GM19324 (cell line): ENCODE measurements at regions not wholly inside any gene's neighbourhood (a gene's known extent, or its start where the extent isn't known, plus 50 kb on each side); places are given as distances from the start of the nearest gene placed in this dataset.

Experiments
- ATAC-seq: cut with Tn5 transposase; IDR thresholded peaks from one replicate; pipeline ENCODE4 v1.9.1; 2021; ENCODE audit warnings: mild to moderate bottlenecking, moderate library complexity; ENCODE audit not compliant: unreplicated experiment, low FRiP score

DNA sequence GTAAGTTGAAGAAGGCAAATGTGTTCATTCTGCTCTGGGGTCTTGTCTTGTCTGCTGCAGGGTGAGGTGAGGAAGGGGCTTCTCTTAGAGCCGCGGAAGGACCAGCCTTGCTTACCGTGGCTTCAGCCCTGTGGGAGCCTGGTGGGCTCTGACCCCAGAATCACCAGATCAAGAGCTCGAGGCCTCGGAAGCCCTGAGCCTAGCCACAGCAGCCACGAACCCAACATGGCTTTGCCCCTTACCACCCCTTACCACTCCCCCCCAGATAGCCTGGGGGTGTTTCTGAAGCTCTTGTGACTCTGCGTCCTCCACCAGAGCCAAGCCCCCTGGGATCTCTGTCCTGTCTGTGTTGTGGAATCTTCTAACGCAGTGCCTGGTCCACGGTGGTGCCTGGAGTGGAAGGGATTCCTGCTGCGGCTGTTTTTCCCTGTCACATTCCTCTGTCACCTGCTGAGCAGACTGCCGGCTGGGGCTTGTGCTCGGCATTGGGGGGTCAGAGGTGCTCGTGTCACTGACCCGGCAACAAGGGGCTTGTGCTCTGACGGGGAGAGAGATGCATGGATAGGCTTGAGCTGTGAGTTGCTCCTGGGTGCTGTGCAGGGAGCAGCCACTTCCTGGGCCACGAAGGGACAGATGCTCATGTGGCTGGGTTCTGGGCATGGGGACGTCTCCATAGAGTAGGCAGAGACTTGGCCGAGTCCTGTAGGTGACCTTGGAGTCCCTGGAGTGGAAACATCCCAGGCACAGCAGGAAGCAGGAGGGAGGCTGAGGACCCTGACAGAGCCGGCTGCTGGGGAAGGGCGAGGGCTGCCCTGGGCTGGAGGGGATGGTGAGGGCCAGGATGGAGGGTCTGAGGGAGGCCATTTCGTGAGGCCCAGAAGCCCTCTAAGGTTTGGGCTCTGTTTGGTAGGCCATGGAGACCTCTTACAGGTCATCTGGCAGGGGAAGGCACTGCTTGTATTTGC lies 316.0 kb downstream of the QKI start:
- no peak for ATAC-seq

DNA sequence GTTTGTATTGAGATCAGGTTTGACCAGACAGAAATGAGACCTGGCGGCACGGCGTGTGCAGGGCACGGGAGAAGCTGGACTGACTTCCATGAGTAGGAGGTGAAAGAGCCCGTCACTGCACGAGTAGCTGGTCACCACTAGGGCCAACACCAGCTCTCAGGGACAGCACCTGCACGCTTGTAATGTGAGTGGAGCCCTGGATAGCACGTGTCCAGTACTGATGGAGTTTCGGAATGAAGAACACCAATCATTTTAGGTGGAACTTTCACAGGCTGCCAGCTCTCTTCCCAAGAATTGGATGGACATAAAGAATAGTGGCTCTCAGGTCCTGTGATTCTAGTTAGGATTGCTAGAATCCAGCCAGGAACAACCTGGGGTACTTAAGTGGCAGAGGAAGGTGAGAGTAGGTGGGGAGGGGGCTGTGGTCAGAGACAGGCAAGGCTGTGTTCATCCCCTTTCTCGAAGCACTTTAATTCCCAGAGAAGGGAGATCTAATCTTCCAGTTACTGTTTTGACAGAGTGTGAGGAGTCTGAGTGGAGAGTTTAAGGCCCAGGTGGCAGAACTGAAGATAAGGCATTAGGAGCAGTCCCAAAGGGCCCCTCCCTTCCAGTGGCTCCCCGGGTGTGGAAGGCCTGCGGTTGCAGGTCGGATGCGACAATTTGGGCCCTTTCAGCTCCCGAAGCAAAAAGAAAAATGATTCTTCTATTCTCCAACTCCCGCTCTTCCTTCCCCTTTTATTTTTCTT lies 314.8 kb downstream of the QKI start:
- no peak for ATAC-seq

DNA sequence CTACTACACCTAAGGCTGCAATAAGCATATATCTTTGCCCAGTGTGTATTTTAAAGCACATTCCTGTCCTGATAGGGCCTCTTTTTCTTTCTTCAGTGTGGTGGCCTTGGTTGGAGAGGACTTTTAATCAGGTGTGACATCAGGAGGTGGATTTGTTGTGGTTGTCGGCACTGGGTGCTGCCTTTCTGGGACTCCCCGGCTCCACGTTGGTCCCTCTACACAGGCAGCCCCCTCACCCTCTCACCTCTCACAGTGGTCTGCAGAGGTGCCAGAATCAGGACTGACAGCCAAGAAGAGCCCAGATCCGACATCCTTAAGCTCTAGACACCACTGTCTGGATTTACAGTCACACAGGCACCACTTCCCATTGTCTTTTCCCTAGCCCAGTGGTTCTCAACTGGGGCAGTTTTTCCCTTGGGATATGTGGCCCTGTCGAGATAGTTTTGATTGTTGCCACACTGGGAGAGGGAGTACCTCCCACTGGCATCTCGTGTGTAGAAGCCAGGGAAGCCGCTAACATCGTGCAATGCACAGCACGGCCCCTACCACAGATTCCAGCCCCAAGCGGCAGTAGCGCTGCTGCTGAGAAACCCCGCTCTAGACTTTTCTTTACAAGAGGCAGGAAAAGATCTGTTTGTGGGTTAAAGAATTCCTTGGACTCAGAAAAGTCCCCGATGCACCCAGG lies 314.1 kb downstream of the QKI start:
- ATAC-seq, result no peak

DNA sequence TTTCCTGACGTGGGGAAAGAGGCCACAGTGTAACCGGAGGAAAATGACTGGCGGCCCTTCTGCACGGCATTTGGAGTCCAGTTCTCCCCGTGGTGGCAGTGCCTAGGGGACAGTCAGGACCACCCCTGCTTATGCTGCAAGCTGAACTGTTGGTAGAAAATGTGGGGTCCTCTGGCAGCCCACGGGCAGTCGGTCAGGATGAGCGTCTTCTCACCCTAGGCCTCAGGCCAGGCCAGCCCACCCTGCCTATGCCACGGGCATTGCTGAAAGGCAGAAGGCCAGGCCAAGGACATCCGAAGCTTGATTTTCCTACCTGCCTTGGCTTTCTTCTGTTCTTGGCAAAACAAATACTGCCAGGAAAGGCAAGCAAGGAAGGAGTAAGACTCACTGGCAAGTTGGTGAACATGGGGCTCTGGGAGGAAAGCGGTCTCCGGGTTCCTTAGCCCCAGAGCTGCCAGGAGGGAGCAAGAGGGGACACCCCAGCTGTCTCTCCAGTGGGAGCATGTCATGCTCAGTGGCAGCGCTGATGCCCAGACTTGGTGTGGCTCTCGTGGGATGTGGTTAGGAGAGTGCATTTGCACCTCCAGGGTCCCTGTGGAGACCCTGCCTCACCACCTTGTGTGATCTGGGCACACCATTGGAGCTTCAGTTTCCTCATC lies 311.6 kb downstream of the QKI start:
- no peak for ATAC-seq

GRCh38 chr6:163725008-163725941 lies 310.8 kb downstream of the QKI start:
- ATAC-seq, result no peak

DNA sequence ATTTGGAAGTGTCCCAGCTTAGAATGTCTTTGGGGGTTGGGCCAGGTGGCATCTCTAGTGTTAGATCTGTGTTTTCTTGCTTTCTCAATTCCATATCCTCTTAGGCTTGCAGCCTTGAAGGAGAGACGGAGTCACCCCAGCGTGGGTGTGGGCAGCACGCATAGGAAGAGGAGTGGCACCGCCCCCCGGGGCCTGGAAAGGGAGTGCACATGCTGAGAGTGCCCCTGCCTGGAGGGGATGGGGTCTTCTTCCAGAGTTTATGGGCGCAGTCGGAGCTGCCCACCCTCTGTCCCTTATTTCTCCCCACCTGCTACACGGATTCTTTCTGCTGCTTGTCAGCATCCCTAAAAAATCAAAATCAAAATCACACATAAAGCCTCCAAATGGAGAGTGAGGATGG lies 309.7 kb downstream of the QKI start:
- no peak for ATAC-seq

DNA sequence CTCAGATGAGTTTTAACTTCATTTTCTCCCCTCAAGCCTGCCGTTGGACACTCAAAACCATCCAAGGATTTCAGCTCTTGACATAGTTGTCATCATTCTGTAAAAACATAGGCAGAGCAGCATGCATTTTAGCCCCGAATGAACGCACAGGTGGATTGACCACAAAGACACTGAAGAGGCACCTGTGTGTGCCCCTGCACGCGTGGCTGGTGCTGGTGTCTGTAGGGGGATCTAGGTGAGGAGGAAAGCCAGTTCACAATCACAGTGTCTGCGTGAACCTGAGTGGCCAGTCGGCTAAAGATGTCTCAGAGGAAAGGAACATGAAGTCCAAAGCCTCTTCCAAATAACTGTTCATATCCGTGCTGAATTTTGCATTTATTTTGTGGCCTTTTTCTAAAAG lies 309.2 kb downstream of the QKI start:
- ATAC-seq, result no peak

GRCh38 chr6:163721922-163722692 lies 307.6 kb downstream of the QKI start:
- no peak for ATAC-seq

DNA sequence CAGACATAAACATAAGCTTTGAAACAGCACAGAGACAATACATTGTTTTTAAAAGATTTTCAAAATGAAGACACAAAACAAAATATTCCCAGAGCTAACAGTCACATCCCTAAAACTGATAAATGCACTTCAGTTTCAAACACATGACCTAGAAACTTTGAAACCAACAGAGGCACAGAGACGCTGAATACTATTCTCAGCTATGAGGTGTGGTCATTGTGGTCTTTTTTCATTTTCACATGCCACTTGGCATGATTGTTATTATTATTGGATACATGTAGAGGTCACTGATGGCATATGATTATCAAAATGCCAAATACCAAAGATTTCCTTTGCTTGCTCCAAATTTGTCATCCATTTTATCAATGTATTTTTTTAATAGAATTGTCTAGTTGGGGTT lies 306.9 kb downstream of the QKI start:
- ATAC-seq, result no peak

DNA sequence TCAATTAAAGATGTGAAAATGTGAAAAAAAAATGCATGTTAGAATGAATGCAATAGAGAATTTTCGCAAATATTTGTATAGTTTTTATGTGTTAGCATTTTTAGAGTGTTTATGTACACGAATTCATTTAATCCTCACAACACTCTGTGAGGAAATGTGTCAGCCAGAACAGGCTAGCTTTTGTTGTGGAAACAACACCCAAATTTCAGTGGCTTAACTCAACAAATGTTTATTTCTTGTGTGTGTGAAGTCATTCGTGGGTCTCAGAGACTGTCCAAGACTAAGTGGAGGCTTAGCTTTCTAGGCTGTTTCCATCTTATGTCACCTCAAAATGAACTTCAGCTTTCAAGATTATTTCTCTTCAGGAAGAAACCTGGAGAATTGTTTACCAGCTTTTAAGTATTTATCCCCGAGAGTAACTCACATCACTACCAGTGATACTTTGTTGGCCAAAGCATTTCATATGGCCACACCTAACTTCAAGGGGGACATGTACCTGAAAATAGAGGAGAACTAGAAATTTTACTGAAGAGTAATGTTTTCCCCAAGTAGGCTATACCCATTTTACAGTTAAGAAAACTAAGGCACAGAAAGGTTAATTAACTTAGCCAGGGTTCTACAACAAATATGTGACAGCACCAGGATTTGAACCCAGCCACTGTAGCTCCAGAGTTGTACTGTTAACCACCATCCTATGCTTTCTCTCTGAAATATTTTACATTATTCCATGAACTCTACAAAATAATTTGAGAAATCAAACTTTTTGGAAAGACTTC lies 306.1 kb downstream of the QKI start:
- ATAC-seq, result no peak

DNA sequence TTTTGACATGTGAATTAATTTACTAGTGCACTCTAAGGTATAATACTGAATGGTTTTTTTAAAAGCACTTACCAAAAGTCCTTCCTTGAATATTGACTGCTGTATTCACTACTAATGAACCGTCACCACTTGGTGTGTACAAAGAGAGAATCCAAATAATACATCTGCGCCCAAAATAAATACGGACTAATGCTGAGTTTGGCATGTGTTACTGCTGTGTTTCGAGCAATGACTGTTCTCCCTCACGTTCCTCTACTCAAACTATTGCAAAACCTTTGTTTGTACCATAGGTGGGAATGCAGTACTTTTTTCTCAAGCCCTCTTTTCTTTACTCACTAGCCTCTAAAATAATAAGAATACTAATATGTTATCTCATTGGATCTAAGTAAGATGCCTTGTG lies 305.5 kb downstream of the QKI start:
- no peak for ATAC-seq

- no peak for ATAC-seq
Observed at GRCh38 chr6:163719028-163719742, 304.7 kb downstream of the QKI start.

- ATAC-seq, result no peak
Observed at GRCh38 chr6:163718537-163718936, 304.0 kb downstream of the QKI start.

GRCh38 chr6:163717106-163717764 lies 302.7 kb downstream of the QKI start:
- ATAC-seq, result no peak

GRCh38 chr6:163716690-163717089 lies 302.2 kb downstream of the QKI start:
- ATAC-seq, result no peak

- no peak for ATAC-seq
Observed at GRCh38 chr6:163715846-163716245, 301.3 kb downstream of the QKI start.

- ATAC-seq, result no peak
Observed at GRCh38 chr6:163714179-163714578, 299.7 kb downstream of the QKI start.
